HG02642 (cell line): ENCODE measurements at regions not wholly inside any gene's neighbourhood (a gene's known extent, or its start where the extent isn't known, plus 50 kb on each side); places are given as distances from the start of the nearest gene placed in this dataset.
"Not testable (repeated sequence)": the region's sequence is repeated elsewhere in the genome, so short reads cannot be mapped to it uniquely, and the experiment has no call there.

Experiments used
- ATAC-seq: cut with Tn5 transposase; IDR thresholded peaks from one replicate; pipeline ENCODE4 v1.9.1; 2021; ENCODE audit warnings: mild to moderate bottlenecking; ENCODE audit not compliant: unreplicated experiment, poor library complexity

DNA sequence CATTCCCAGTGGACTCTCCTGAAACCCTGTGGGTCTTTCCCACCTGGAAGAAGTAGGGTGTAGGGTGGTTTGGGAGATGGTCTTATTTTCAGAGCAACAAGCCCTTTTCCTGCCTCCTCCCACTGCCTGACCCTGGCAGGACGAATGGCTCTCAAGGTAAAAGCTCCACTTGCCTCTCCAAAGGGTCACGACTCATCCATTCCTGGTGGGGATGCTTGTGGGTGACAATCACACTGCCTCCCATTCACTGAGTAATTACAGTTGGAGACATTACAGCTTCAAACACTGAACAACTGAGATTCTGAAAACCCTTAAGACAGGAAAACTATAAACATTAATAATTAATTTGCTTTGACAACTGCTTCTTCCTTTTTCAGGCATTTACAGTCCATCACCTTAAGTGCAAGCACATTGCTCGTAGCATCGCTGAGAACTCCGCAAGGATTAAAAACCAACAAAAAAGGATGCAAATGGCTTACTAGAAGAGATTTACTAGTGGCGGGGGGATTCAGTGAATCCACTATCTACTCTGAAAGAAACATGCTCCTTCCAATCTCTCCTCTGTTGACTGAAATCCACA, 199.6 kb upstream of the IRS2 start:
- no peak for ATAC-seq

DNA sequence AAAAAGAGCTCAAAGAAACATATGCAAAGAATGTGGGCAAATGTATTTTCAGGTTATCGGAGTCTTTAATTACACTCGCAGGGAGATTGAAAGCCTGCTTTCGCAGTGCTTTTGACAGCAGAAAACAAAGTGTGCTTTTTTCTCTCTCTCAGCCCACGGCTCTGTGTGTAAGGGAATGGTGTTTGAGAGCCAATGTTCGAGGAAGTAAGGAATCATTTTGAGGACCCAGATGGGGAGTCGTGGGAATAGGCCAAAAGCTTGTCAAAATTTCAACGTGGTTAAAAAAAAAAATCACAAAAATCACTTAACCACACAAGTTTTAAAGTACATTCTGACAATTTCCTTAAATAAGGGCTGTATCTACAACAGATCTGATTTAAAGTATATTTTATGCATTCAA, 197.1 kb upstream of the IRS2 start:
- no peak for ATAC-seq

GRCh38 chr13:109981000-109981399, 194.6 kb upstream of the IRS2 start:
- no peak for ATAC-seq

DNA sequence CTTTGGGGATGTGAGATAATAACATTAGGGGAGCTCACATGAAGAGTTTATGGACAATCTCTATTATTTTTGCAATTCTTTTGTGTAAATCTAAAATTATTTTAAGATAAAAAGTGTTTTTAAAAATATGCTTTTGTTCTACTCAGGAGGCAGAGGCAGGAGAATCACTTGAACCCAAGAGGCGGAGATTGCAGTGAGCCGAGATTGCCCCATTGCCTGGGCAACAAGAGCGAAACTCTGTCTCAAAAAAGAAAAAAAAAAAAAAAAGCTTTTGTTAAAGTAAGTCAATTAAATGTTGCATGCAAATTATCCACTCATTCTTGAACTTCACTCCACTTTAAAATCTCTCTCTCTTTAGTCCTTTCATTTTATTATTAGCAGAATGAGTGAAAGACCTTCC, 193.3 kb upstream of the IRS2 start:
- not testable (repeated sequence) for ATAC-seq

GRCh38 chr13:109979228-109979627, 192.8 kb upstream of the IRS2 start:
- ATAC-seq = no peak

- no peak for ATAC-seq
These were observed 191.0 kb upstream of the IRS2 start for GRCh38 chr13:109977212-109977968.

GRCh38 chr13:109976206-109976997, 190.0 kb upstream of the IRS2 start:
- no peak for ATAC-seq

DNA sequence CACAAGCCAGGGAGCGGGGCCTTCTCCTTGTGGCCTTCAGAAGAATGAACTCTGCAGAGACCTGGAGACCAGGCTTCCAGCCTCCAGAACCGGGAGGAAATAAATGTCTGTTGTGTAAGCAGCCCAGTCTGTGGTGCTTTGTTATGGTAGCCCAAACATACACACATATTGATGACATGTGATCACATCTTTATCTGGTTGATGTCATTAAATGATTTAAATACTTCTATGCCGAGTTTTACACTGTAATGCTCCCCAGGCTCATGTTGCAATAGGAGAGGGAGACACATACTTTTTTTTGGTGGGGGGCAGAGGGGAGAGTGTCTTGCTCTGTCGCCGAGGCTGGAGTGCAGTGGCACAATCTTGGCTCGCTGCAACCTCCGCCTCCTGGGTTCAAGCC, 188.0 kb upstream of the IRS2 start:
- ATAC-seq = no peak

DNA sequence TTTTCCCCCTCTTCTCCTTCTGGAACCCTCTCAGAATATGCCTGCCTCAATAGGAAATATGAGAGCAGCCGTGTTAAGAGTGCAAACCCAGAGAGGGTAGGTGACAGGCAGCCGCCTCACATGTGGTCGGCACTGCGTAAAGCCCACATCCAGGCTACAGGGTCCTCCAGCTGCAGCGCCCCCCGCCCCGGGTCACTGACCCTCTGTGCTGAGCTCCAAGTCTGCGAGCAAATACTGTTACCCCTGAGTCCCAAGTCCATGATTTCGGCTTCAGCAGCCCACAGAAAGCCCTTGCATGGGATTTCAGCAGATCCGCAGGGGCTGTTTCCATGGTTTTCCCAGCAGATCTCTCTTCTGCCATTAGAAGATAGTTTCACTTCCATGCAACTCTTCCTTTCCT, 186.9 kb upstream of the IRS2 start:
- ATAC-seq = no peak

DNA sequence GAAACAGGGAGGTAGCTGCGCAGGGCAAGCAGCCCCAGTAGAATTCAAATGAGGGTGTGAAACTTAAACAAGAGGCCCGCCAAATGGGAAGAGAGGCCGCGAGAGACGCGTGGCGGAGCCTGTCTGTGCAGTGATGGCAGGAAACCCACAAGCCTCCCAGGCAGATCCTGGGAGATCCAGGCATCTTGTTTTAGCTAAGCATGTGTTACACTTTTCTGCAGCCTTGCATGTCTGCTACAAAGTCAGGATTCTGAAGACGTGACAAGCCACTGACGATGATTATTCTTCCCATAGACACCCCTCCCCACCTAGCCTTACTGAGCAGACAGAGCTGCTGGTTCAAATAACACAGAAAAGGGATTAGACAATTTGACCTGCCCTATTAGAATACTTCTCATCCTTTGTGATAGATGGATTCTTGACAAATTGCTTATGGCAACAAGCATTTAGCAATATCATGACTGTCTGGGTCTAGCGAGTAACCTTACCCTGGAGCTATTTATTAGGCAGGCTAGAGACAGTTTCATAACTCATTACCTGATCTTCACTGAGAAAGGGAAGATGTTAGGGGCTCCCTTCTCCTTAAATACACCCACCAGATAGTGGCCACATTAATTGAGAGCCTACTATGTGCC, 185.2 kb upstream of the IRS2 start:
- no peak for ATAC-seq

- no peak for ATAC-seq
These were observed 184.6 kb upstream of the IRS2 start for GRCh38 chr13:109971006-109971405.

GRCh38 chr13:109968876-109969577, 182.6 kb upstream of the IRS2 start:
- no peak for ATAC-seq

- no peak for ATAC-seq
These were observed 177.7 kb upstream of the IRS2 start for GRCh38 chr13:109963960-109964563.

GRCh38 chr13:109963384-109963783, 177.0 kb upstream of the IRS2 start:
- ATAC-seq = no peak

DNA sequence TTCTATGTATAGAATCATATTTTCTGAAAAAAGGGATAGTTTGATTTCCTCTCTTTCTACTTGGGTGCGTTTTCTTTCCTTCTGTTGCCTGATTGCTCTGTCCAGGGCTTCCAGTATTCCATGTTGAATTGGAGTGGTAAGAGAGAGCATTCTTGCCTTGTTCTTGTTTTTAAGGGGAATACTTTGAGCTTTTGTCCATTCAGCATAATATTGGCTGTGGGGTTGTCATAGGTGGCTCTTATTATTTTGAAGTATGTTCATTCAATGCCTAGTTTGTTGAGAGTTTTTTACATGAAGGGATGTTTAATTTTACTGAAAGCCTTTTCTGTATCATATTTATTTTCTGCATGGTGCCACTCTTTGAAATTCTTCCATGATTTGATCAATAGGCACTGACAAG, 173.5 kb upstream of the IRS2 start:
- no peak for ATAC-seq

DNA sequence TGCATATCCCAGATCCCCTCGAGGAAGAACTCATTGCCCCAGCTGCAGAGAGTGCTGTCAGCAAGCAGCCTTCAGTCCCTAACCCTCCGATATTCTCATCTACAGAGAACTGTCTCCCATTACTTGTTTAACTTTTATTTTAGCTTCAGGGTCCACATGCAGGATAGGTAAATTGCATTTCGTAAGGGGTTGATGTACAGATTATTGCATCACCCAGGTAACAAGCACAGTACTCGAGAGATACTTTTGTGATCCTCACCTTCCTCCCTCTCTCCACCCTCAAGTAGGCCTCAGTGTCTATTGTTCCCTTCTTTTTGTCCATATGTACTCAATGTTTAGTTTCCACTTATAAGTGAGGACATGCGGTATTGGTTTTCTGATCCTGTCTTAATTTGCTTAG, 171.5 kb upstream of the IRS2 start:
- no peak for ATAC-seq

DNA sequence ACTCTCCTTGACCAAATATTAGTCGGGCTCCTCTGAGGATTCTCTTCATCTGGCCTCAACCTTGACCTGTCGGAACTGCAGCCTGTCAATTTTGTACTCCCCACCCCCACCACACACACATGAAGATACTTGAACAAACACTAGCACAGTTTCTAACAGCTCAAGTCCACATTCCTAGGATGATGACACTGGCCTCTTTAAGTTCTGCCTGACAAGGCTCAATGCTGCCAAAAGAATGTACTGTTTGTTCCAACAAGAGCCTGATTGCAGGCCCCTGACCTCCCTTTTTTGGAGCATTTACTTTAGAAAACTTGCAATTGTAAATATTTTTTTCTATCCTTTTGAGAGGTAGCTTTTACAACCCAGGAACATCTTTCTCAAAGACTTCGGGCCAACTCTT, 169.2 kb upstream of the IRS2 start:
- ATAC-seq = no peak

GRCh38 chr13:109954441-109954840, 168.1 kb upstream of the IRS2 start:
- no peak for ATAC-seq

DNA sequence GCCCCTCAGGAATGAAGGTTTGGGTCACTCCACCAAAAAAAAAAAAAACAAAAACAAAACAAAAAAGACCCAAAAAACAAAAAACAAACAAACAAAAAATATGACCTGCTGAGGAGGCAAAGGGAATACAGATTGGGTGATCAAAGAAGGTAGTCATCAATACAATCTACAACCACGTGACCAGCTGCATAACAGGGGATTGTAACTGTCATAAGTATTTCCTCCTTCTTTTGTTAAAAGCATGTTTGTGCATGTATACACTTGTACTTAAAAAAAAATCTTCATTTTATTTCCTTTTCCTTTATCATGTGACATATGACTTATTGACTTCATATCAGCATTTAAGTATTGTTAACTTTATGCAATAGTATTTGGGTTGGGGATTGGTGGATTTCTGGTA, 165.1 kb upstream of the IRS2 start:
- no peak for ATAC-seq

GRCh38 chr13:109949397-109949796, 163.0 kb upstream of the IRS2 start:
- ATAC-seq = no peak
